ENCODE measurements at regions not wholly inside any gene's neighbourhood (a gene's known extent, or its start where the extent isn't known, plus 50 kb on each side); places are given as distances from the start of the nearest gene placed in this dataset.

GRCh38 chr3:67774676-67775075 lies 120.3 kb upstream of the SUCLG2 start:
- no peaks in the 10 kb centered on the region for H3K4me1 Mint-ChIP-seq
- no peak for DNase-seq
- no peak overlapping the region for H3K27ac Mint-ChIP-seq
- no peaks in the 10 kb centered on the region for H3K36me3 Mint-ChIP-seq (ENCODE audit: low read depth)
- H3K4me3 Mint-ChIP-seq, result no peak overlapping the region
- H3K9me3 ChIP-seq (ENCODE audit: control insufficient read depth, low read length, poor library complexity, severe bottlenecking), result no peaks in the 10 kb centered on the region
- no peaks in the 10 kb centered on the region for H3K27me3 Mint-ChIP-seq
- ATAC-seq, result no peak

GRCh38 chr3:67765575-67765974 lies 111.2 kb upstream of the SUCLG2 start:
- no peaks in the 10 kb centered on the region for H3K4me1 Mint-ChIP-seq
- H3K27ac Mint-ChIP-seq, result no peak overlapping the region
- H3K9me3 ChIP-seq (ENCODE audit: control insufficient read depth, low read length, poor library complexity, severe bottlenecking), result no peaks in the 10 kb centered on the region
- H3K27me3 Mint-ChIP-seq, result no peaks in the 10 kb centered on the region
- H3K36me3 Mint-ChIP-seq (ENCODE audit: low read depth), result no peaks in the 10 kb centered on the region
- no peak for DNase-seq
- ATAC-seq, result no peak
- H3K4me3 Mint-ChIP-seq, result no peak overlapping the region

- H3K36me3 Mint-ChIP-seq (ENCODE audit: low read depth), result peaks cover 2% of the 10 kb centered on the region
- no peaks in the 10 kb centered on the region for H3K4me1 Mint-ChIP-seq
- DNase-seq (no peak), ATAC-seq (no peak)
- no peaks in the 10 kb centered on the region for H3K27me3 Mint-ChIP-seq
- no peak overlapping the region for H3K27ac Mint-ChIP-seq
- no peak overlapping the region for H3K4me3 Mint-ChIP-seq
- no peaks in the 10 kb centered on the region for H3K9me3 ChIP-seq (ENCODE audit: control insufficient read depth, low read length, poor library complexity, severe bottlenecking)
Measured at GRCh38 chr3:67745296-67745695, 90.9 kb upstream of the SUCLG2 start.

GRCh38 chr3:67744699-67745098 lies 90.3 kb upstream of the SUCLG2 start:
- Mint-ChIP-seq H3K27ac (no peak overlapping the region), H3K36me3 (ENCODE audit: low read depth) (peaks cover 2% of the 10 kb centered on the region)

GRCh38 chr3:67739851-67740250 lies 85.4 kb upstream of the SUCLG2 start:
- H3K4me1 Mint-ChIP-seq, result peaks cover 13% of the 10 kb centered on the region
- no peak for DNase-seq
- ATAC-seq, result no peak
- no peaks in the 10 kb centered on the region for H3K36me3 Mint-ChIP-seq (ENCODE audit: low read depth)
- H3K4me3 Mint-ChIP-seq, result no peak overlapping the region
- no peaks in the 10 kb centered on the region for H3K9me3 ChIP-seq (ENCODE audit: control insufficient read depth, low read length, poor library complexity, severe bottlenecking)
- peak overlapping the region; percentile 29 for H3K27ac Mint-ChIP-seq
- no peaks in the 10 kb centered on the region for H3K27me3 Mint-ChIP-seq

More at GRCh38 chr3:67744699-67745098, 90.3 kb upstream of the SUCLG2 start:
- ATAC-seq (no peak), DNase-seq (no peak)
- no peaks in the 10 kb centered on the region for H3K27me3 Mint-ChIP-seq
- H3K4me3 Mint-ChIP-seq, result no peak overlapping the region
- H3K4me1 Mint-ChIP-seq, result no peaks in the 10 kb centered on the region
- no peaks in the 10 kb centered on the region for H3K9me3 ChIP-seq (ENCODE audit: control insufficient read depth, low read length, poor library complexity, severe bottlenecking)

GRCh38 chr3:67737906-67738865 lies 83.8 kb upstream of the SUCLG2 start:
- H3K4me3 Mint-ChIP-seq, result peak overlapping the region; percentile 60
- no peaks in the 10 kb centered on the region for H3K27me3 Mint-ChIP-seq
- DNase-seq (no peak), ATAC-seq (no peak)
- H3K9me3 ChIP-seq (ENCODE audit: control insufficient read depth, low read length, poor library complexity, severe bottlenecking), result no peaks in the 10 kb centered on the region
- no peaks in the 10 kb centered on the region for H3K36me3 Mint-ChIP-seq (ENCODE audit: low read depth)
- peak overlapping the region; percentile 62 for H3K27ac Mint-ChIP-seq
- peaks cover 13% of the 10 kb centered on the region for H3K4me1 Mint-ChIP-seq

GRCh38 chr3:67737140-67737539 lies 82.7 kb upstream of the SUCLG2 start:
- Mint-ChIP-seq H3K27me3 (no peaks in the 10 kb centered on the region), H3K36me3 (ENCODE audit: low read depth) (no peaks in the 10 kb centered on the region), H3K4me3 (no peak overlapping the region), H3K4me1 (peaks cover 13% of the 10 kb centered on the region), H3K27ac (peak overlapping the region; percentile 62)
- no peak for ATAC-seq
- H3K9me3 ChIP-seq (ENCODE audit: control insufficient read depth, low read length, poor library complexity, severe bottlenecking), result no peaks in the 10 kb centered on the region
- DNase-seq, result no peak

GRCh38 chr3:67733269-67733950 lies 79.0 kb upstream of the SUCLG2 start:
- no peak overlapping the region for H3K27ac Mint-ChIP-seq
- H3K4me3 Mint-ChIP-seq, result no peak overlapping the region
- no peaks in the 10 kb centered on the region for H3K9me3 ChIP-seq (ENCODE audit: control insufficient read depth, low read length, poor library complexity, severe bottlenecking)
- DNase-seq (no peak), ATAC-seq (no peak)
- H3K36me3 Mint-ChIP-seq (ENCODE audit: low read depth), result no peaks in the 10 kb centered on the region
- H3K4me1 Mint-ChIP-seq, result peaks cover 11% of the 10 kb centered on the region
- H3K27me3 Mint-ChIP-seq, result no peaks in the 10 kb centered on the region

GRCh38 chr3:67724434-67724833 lies 70.0 kb upstream of the SUCLG2 start:
- DNase-seq (no peak), ATAC-seq (no peak)
- H3K4me1 Mint-ChIP-seq, result no peaks in the 10 kb centered on the region
- no peak overlapping the region for H3K4me3 Mint-ChIP-seq
- H3K9me3 ChIP-seq (ENCODE audit: control insufficient read depth, low read length, poor library complexity, severe bottlenecking), result no peaks in the 10 kb centered on the region
- H3K27me3 Mint-ChIP-seq, result no peaks in the 10 kb centered on the region
- H3K27ac Mint-ChIP-seq, result no peak overlapping the region
- H3K36me3 Mint-ChIP-seq (ENCODE audit: low read depth), result peaks cover 5% of the 10 kb centered on the region

- no peak for ATAC-seq
- peaks cover 7% of the 10 kb centered on the region for H3K36me3 Mint-ChIP-seq (ENCODE audit: low read depth)
- H3K27me3 Mint-ChIP-seq, result no peaks in the 10 kb centered on the region
- H3K9me3 ChIP-seq (ENCODE audit: control insufficient read depth, low read length, poor library complexity, severe bottlenecking), result no peaks in the 10 kb centered on the region
- DNase-seq, result no peak
- no peaks in the 10 kb centered on the region for H3K4me1 Mint-ChIP-seq
- H3K4me3 Mint-ChIP-seq, result no peak overlapping the region
- no peak overlapping the region for H3K27ac Mint-ChIP-seq
Measured at GRCh38 chr3:67723863-67724262, 69.5 kb upstream of the SUCLG2 start.

GRCh38 chr3:67719333-67719732 lies 64.9 kb upstream of the SUCLG2 start:
- DNase-seq, result no peak
- H3K9me3 ChIP-seq (ENCODE audit: control insufficient read depth, low read length, poor library complexity, severe bottlenecking), result no peaks in the 10 kb centered on the region

GRCh38 chr3:67715971-67716370 lies 61.6 kb upstream of the SUCLG2 start:
- H3K9me3 ChIP-seq (ENCODE audit: control insufficient read depth, low read length, poor library complexity, severe bottlenecking), result no peaks in the 10 kb centered on the region
- Mint-ChIP-seq H3K36me3 (ENCODE audit: low read depth) (peaks cover 3% of the 10 kb centered on the region), H3K27me3 (no peaks in the 10 kb centered on the region), H3K27ac (no peak overlapping the region), H3K4me3 (no peak overlapping the region), H3K4me1 (no peaks in the 10 kb centered on the region)
- ATAC-seq (no peak), DNase-seq (no peak)

More at GRCh38 chr3:67719333-67719732, 64.9 kb upstream of the SUCLG2 start:
- ATAC-seq, result no peak
- Mint-ChIP-seq H3K27me3 (no peaks in the 10 kb centered on the region), H3K4me3 (no peak overlapping the region), H3K4me1 (no peaks in the 10 kb centered on the region), H3K27ac (no peak overlapping the region), H3K36me3 (ENCODE audit: low read depth) (peaks cover 3% of the 10 kb centered on the region)

GRCh38 chr3:67713764-67714469 lies 59.5 kb upstream of the SUCLG2 start:
- no peak for ATAC-seq
- no peak overlapping the region for H3K27ac Mint-ChIP-seq
- peaks cover 2% of the 10 kb centered on the region for H3K36me3 Mint-ChIP-seq (ENCODE audit: low read depth)
- no peak overlapping the region for H3K4me3 Mint-ChIP-seq
- H3K9me3 ChIP-seq (ENCODE audit: control insufficient read depth, low read length, poor library complexity, severe bottlenecking), result no peaks in the 10 kb centered on the region
- DNase-seq, result no peak
- no peaks in the 10 kb centered on the region for H3K4me1 Mint-ChIP-seq
- H3K27me3 Mint-ChIP-seq, result no peaks in the 10 kb centered on the region

All from T-helper 17 cell (primary cell).